ENCODE measurements at regions not wholly inside any gene's neighbourhood (a gene's known extent, or its start where the extent isn't known, plus 50 kb on each side); places are given as distances from the start of the nearest gene placed in this dataset.

- no peak overlapping the region for H3K4me3 ChIP-seq
- POLR2A ChIA-PET (ENCODE audit: unreplicated experiment) = no interaction called here
- no peaks in the 10 kb centered on the region for H3K4me1 ChIP-seq (replicated peaks; ENCODE audit: insufficient read depth)
- no peaks in the 10 kb centered on the region for H3K9me3 ChIP-seq (ENCODE audit: insufficient read depth, low read depth)
- CTCF ChIA-PET = no interaction called here
- intact Hi-C loops (cut with micrococcal nuclease; ENCODE audit: unreplicated experiment) = no loop called here
- no peak for DNase-seq
- H3K4me2 ChIP-seq = no peak overlapping the region
- peaks cover 62% of the 10 kb centered on the region for H3K27me3 ChIP-seq (ENCODE audit: insufficient read depth, low read depth)
- H3K79me2 ChIP-seq (ENCODE audit: low read depth) = no peaks in the 10 kb centered on the region
- no peaks in the 10 kb centered on the region for H3K9me2 ChIP-seq (ENCODE audit: insufficient read depth)
- H2AFZ ChIP-seq = no peak overlapping the region
- H3K27ac ChIP-seq = no peak overlapping the region
- BruUV-seq (replicated peaks) = no TSS peak
- no peaks in the 10 kb centered on the region for H3K36me3 ChIP-seq (ENCODE audit: low read depth)
- H4K20me1 ChIP-seq (ENCODE audit: insufficient read depth) = no peaks in the 10 kb centered on the region
- TF ChIP-seq CTCF (conservative IDR thresholded peaks at IDR 0.05) (no peak), EZH2 (IDR thresholded peaks at IDR 0.05; ENCODE audit: low read depth) (no peak)
- no peaks in the 10 kb centered on the region for H3F3A ChIP-seq (ENCODE audit: insufficient read depth, low read depth)
These were observed 73.8 kb upstream of the CHCHD3 start for GRCh38 chr7:133155642-133156041.

GRCh38 chr7:133157045-133157444 lies 75.2 kb upstream of the CHCHD3 start:
- BruUV-seq (replicated peaks) = no TSS peak
- no peaks in the 10 kb centered on the region for H4K20me1 ChIP-seq (ENCODE audit: insufficient read depth)
- no peak overlapping the region for H3K4me2 ChIP-seq
- no peaks in the 10 kb centered on the region for H3K79me2 ChIP-seq (ENCODE audit: low read depth)
- no peak overlapping the region for H2AFZ ChIP-seq
- H3K4me3 ChIP-seq = no peak overlapping the region
- ChIA-PET CTCF (no interaction called here), POLR2A (ENCODE audit: unreplicated experiment) (no interaction called here)
- intact Hi-C loops (cut with micrococcal nuclease; ENCODE audit: unreplicated experiment) = no loop called here
- no peaks in the 10 kb centered on the region for H3K9me2 ChIP-seq (ENCODE audit: insufficient read depth)
- H3K4me1 ChIP-seq (replicated peaks; ENCODE audit: insufficient read depth) = no peaks in the 10 kb centered on the region
- H3K9me3 ChIP-seq (ENCODE audit: insufficient read depth, low read depth) = no peaks in the 10 kb centered on the region
- no peak for TF ChIP-seq CTCF (conservative IDR thresholded peaks at IDR 0.05)
- TF ChIP-seq EZH2 (IDR thresholded peaks at IDR 0.05; ENCODE audit: low read depth) = no peak
- peaks cover 54% of the 10 kb centered on the region for H3K27me3 ChIP-seq (ENCODE audit: insufficient read depth, low read depth)
- H3F3A ChIP-seq (ENCODE audit: insufficient read depth, low read depth) = no peaks in the 10 kb centered on the region
- DNase-seq = no peak
- H3K36me3 ChIP-seq (ENCODE audit: low read depth) = no peaks in the 10 kb centered on the region
- no peak overlapping the region for H3K27ac ChIP-seq

- no peaks in the 10 kb centered on the region for H3K9me2 ChIP-seq (ENCODE audit: insufficient read depth)
- CTCF ChIA-PET = no interaction called here
- H3K4me2 ChIP-seq = no peak overlapping the region
- POLR2A ChIA-PET (ENCODE audit: unreplicated experiment) = no interaction called here
- H4K20me1 ChIP-seq (ENCODE audit: insufficient read depth) = no peaks in the 10 kb centered on the region
- no peaks in the 10 kb centered on the region for H3F3A ChIP-seq (ENCODE audit: insufficient read depth, low read depth)
- no peak overlapping the region for H3K4me3 ChIP-seq
- no peaks in the 10 kb centered on the region for H3K36me3 ChIP-seq (ENCODE audit: low read depth)
- no peak for DNase-seq
- no peaks in the 10 kb centered on the region for H3K4me1 ChIP-seq (replicated peaks; ENCODE audit: insufficient read depth)
- no peak overlapping the region for H3K27ac ChIP-seq
- no TSS peak for BruUV-seq (replicated peaks)
- H3K9me3 ChIP-seq (ENCODE audit: insufficient read depth, low read depth) = peaks cover 3% of the 10 kb centered on the region; the same call in 1 of the 2 replicates
- H2AFZ ChIP-seq = no peak overlapping the region
- intact Hi-C loops (cut with micrococcal nuclease; ENCODE audit: unreplicated experiment) = no loop called here
- peaks cover 72% of the 10 kb centered on the region for H3K27me3 ChIP-seq (ENCODE audit: insufficient read depth, low read depth)
- H3K79me2 ChIP-seq (ENCODE audit: low read depth) = no peaks in the 10 kb centered on the region
- no peak for TF ChIP-seq CTCF (conservative IDR thresholded peaks at IDR 0.05)
- no peak for TF ChIP-seq EZH2 (IDR thresholded peaks at IDR 0.05; ENCODE audit: low read depth)
These were observed 82.6 kb upstream of the CHCHD3 start for GRCh38 chr7:133164498-133164897.
